Suprapubic skin (tissue), 4 donors: ENCODE measurements at regions not wholly inside any gene's neighbourhood (a gene's known extent, or its start where the extent isn't known, plus 50 kb on each side); places are given as distances from the start of the nearest gene placed in this dataset.

Experiments used
- CTCF ChIP-seq, 2 donors: fragments of 200-600 bp in 1 of 2; fragments of 450-650 bp in 1 of 2; sonication (generic) in 1 of 2; IDR thresholded peaks; one replicate each; pipeline ENCODE4 v1.5.1; 2016 to 2019; ENCODE audit warnings: antibody characterized with exemption in 2 of 2, mild to moderate bottlenecking in 1 of 2, moderate library complexity in 1 of 2
- EP300 ChIP-seq: sonication (generic); formaldehyde crosslinking; IDR thresholded peaks from one replicate; pipeline ENCODE4 v1.6.1; 2017; ENCODE audit warnings: antibody characterized with exemption
- POLR2A ChIP-seq, 2 donors: fragments of 450-650 bp; IDR thresholded peaks; one replicate each; pipeline ENCODE4 v1.6.1; 2017; ENCODE audit warnings: antibody characterized with exemption in 2 of 2, mild to moderate bottlenecking in 2 of 2, moderate library complexity in 2 of 2
- POLR2AphosphoS5 ChIP-seq, 3 donors: sonication (generic); formaldehyde crosslinking; IDR thresholded peaks; one replicate each; pipeline ENCODE4 v1.6.1; 2017; ENCODE audit warnings: antibody characterized with exemption in 3 of 3

GRCh38 chr10:130843051-130843653, 468.4 kb downstream of the TCERG1L start:
- TF ChIP-seq CTCF (IDR thresholded peaks at IDR 0.05) (no peak), POLR2A (IDR thresholded peaks at IDR 0.05) (no peak), EP300 (no peak), POLR2AphosphoS5 (IDR thresholded peaks at IDR 0.05) (no peak)
